Nephron (organoid): ENCODE measurements at regions not wholly inside any gene's neighbourhood (a gene's known extent, or its start where the extent isn't known, plus 50 kb on each side); places are given as distances from the start of the nearest gene placed in this dataset.

ENCODE experiments used
- H3K27ac Mint-ChIP-seq, 3 experiments: 2 replicates each; pipeline ENCODE4 v1.8.0; 2020; ENCODE audit warnings: mixed read lengths in 3 of 3, mild to moderate bottlenecking in 2 of 3, moderate library complexity in 1 of 3
- H3K27me3 Mint-ChIP-seq: 2 replicates; pipeline ENCODE4 v1.8.0; 2021; ENCODE audit warnings: low read depth, mild to moderate bottlenecking, moderate library complexity, mixed read lengths
- H3K36me3 Mint-ChIP-seq: 2 replicates; pipeline ENCODE4 v1.8.0; 2020; ENCODE audit warnings: low read depth, mixed read lengths
- H3K4me1 Mint-ChIP-seq: 2 replicates; pipeline ENCODE4 v1.8.0; 2020; ENCODE audit warnings: mixed read lengths
- H3K4me3 Mint-ChIP-seq, 3 experiments: 2 replicates each; pipeline ENCODE4 v1.8.0; 2020; ENCODE audit warnings: mild to moderate bottlenecking in 3 of 3, mixed read lengths in 3 of 3, moderate library complexity in 2 of 3
- H3K9me3 Mint-ChIP-seq: 2 replicates; pipeline ENCODE4 v1.8.0; 2020; ENCODE audit warnings: mixed read lengths
- CTCF ChIP-seq, 3 experiments: fragments of 200-600 bp; sonication (generic); IDR thresholded peaks; one replicate each; pipeline ENCODE4 v1.5.0; 2021; ENCODE audit warnings: antibody characterized with exemption in 3 of 3; ENCODE audit not compliant: unreplicated experiment in 3 of 3

GRCh38 chr21:35730325-35730724, 330.0 kb downstream of the SETD4 start:
- Mint-ChIP-seq H3K27ac (no peak overlapping the region), H3K4me3 (no peak overlapping the region), H3K9me3 (peaks cover 7% of the 10 kb centered on the region), H3K36me3 (no peaks in the 10 kb centered on the region), H3K4me1 (no peaks in the 10 kb centered on the region), H3K27me3 (peaks cover 9% of the 10 kb centered on the region)
- no peak for TF ChIP-seq CTCF (IDR thresholded peaks at IDR 0.05; ENCODE audit: unreplicated experiment in 3 of 3)

GRCh38 chr21:35727830-35728229, 332.5 kb downstream of the SETD4 start:
- H3K9me3 Mint-ChIP-seq: peaks cover 9% of the 10 kb centered on the region
- no peaks in the 10 kb centered on the region for H3K36me3 Mint-ChIP-seq
- no peak overlapping the region for H3K27ac Mint-ChIP-seq
- TF ChIP-seq CTCF (IDR thresholded peaks at IDR 0.05; ENCODE audit: unreplicated experiment in 3 of 3): no peak
- H3K4me3 Mint-ChIP-seq: no peak overlapping the region
- H3K27me3 Mint-ChIP-seq: peaks cover 17% of the 10 kb centered on the region
- H3K4me1 Mint-ChIP-seq: no peaks in the 10 kb centered on the region

GRCh38 chr21:35724156-35724555, 336.2 kb downstream of the SETD4 start:
- Mint-ChIP-seq H3K9me3 (peaks cover 9% of the 10 kb centered on the region), H3K36me3 (no peaks in the 10 kb centered on the region), H3K4me1 (peaks cover 11% of the 10 kb centered on the region), H3K27ac (no peak overlapping the region), H3K27me3 (peaks cover 12% of the 10 kb centered on the region), H3K4me3 (no peak overlapping the region)
- no peak for TF ChIP-seq CTCF (IDR thresholded peaks at IDR 0.05; ENCODE audit: unreplicated experiment in 3 of 3)

- Mint-ChIP-seq H3K27ac (no peak overlapping the region), H3K27me3 (peaks cover 12% of the 10 kb centered on the region), H3K9me3 (peaks cover 9% of the 10 kb centered on the region), H3K4me3 (no peak overlapping the region), H3K36me3 (no peaks in the 10 kb centered on the region), H3K4me1 (peaks cover 13% of the 10 kb centered on the region)
- no peak for TF ChIP-seq CTCF (IDR thresholded peaks at IDR 0.05; ENCODE audit: unreplicated experiment in 3 of 3)
These were observed 338.6 kb downstream of the SETD4 start for GRCh38 chr21:35721701-35722100.

- H3K27ac Mint-ChIP-seq: peak overlapping the region in 1 of 3 experiments; percentile 17
- no peak overlapping the region for H3K4me3 Mint-ChIP-seq
- peaks cover 9% of the 10 kb centered on the region for H3K27me3 Mint-ChIP-seq
- peaks cover 20% of the 10 kb centered on the region for H3K4me1 Mint-ChIP-seq
- no peaks in the 10 kb centered on the region for H3K36me3 Mint-ChIP-seq
- peaks cover 7% of the 10 kb centered on the region for H3K9me3 Mint-ChIP-seq
- no peak for TF ChIP-seq CTCF (IDR thresholded peaks at IDR 0.05; ENCODE audit: unreplicated experiment in 3 of 3)
These were observed 340.1 kb downstream of the SETD4 start for GRCh38 chr21:35720208-35720731.

DNA sequence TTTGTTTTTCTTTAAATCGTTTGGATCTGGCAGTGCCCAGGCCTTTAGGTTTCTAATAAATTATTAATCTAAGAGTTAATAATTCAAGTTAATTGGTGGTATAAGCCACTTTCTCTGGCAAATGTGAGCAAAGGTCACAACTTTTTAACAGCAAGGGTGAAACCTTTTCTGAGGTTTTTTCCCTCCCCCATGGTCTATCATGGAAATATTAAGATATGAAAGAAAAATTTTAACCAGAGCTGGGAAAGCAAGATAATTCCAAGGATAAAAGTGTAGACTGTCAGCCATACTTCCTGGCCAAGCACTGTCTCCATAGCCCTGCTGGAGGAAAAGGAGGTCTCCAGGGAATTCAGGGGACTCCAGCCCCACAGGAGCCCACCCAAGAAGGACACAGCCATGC, 341.2 kb downstream of the SETD4 start:
- Mint-ChIP-seq H3K36me3 (no peaks in the 10 kb centered on the region), H3K4me3 (no peak overlapping the region), H3K27me3 (peaks cover 9% of the 10 kb centered on the region), H3K4me1 (peaks cover 20% of the 10 kb centered on the region), H3K27ac (no peak overlapping the region), H3K9me3 (peaks cover 8% of the 10 kb centered on the region)
- no peak for TF ChIP-seq CTCF (IDR thresholded peaks at IDR 0.05; ENCODE audit: unreplicated experiment in 3 of 3)
